Astrocyte (in vitro differentiated cells and primary cell): ENCODE measurements at regions not wholly inside any gene's neighbourhood (a gene's known extent, or its start where the extent isn't known, plus 50 kb on each side); places are given as distances from the start of the nearest gene placed in this dataset.

ENCODE experiments used
- EZH2 ChIP-seq: IDR thresholded peaks from 2 replicates; pipeline ENCODE4 v1.6.1; 2012; ENCODE audit warnings: mild to moderate bottlenecking, low read length, inconsistent platforms; ENCODE audit not compliant: insufficient read depth
- TF ChIP-seq, protein P1 (sequence below): IDR thresholded peaks from 2 replicates; pipeline ENCODE4 v1.5.1; 2011; ENCODE audit warnings: low read depth, mild to moderate bottlenecking, inconsistent platforms, low read length, moderate library complexity; ENCODE audit not compliant: insufficient read depth

DNA sequence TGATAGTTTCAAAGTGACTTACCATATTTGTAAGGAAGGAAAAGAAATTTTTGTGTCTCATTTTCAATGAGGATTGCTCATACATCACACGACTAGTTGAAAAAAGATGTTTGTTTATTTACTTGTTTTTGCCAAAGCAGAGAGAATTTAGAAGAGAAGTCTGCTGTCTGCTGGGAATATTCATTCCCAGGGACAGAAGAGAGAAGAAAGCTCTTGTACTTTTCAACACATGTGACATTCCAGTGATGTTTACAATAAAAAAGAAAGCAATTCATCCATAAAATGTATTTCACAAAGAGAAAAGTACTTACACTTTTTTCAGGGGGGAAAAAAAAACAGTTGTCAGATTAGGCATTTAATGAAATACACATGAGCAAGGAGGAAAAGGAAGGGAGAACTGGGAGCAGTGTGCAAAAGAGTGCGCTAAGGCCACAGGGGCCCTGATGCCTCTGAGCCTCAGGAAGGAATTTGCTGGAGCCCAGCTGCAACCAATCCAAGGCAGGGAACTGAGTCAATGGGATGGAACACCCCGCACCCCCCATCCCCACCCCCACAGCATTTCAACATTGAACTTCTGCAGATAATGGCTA is 115.0 kb downstream of the RPAP3 start:
- TF ChIP-seq, protein P1, sequence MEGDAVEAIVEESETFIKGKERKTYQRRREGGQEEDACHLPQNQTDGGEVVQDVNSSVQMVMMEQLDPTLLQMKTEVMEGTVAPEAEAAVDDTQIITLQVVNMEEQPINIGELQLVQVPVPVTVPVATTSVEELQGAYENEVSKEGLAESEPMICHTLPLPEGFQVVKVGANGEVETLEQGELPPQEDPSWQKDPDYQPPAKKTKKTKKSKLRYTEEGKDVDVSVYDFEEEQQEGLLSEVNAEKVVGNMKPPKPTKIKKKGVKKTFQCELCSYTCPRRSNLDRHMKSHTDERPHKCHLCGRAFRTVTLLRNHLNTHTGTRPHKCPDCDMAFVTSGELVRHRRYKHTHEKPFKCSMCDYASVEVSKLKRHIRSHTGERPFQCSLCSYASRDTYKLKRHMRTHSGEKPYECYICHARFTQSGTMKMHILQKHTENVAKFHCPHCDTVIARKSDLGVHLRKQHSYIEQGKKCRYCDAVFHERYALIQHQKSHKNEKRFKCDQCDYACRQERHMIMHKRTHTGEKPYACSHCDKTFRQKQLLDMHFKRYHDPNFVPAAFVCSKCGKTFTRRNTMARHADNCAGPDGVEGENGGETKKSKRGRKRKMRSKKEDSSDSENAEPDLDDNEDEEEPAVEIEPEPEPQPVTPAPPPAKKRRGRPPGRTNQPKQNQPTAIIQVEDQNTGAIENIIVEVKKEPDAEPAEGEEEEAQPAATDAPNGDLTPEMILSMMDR: no peak
- TF ChIP-seq EZH2: no peak
